HG03342 (cell line): ENCODE measurements at regions not wholly inside any gene's neighbourhood (a gene's known extent, or its start where the extent isn't known, plus 50 kb on each side); places are given as distances from the start of the nearest gene placed in this dataset.
"Not testable (repeated sequence)": the region's sequence is repeated elsewhere in the genome, so short reads cannot be mapped to it uniquely, and the experiment has no call there.

Experiments used
- ATAC-seq: cut with Tn5 transposase; IDR thresholded peaks from one replicate; pipeline ENCODE4 v1.9.1; 2021; ENCODE audit warnings: mild to moderate bottlenecking, moderate library complexity; ENCODE audit not compliant: unreplicated experiment

DNA sequence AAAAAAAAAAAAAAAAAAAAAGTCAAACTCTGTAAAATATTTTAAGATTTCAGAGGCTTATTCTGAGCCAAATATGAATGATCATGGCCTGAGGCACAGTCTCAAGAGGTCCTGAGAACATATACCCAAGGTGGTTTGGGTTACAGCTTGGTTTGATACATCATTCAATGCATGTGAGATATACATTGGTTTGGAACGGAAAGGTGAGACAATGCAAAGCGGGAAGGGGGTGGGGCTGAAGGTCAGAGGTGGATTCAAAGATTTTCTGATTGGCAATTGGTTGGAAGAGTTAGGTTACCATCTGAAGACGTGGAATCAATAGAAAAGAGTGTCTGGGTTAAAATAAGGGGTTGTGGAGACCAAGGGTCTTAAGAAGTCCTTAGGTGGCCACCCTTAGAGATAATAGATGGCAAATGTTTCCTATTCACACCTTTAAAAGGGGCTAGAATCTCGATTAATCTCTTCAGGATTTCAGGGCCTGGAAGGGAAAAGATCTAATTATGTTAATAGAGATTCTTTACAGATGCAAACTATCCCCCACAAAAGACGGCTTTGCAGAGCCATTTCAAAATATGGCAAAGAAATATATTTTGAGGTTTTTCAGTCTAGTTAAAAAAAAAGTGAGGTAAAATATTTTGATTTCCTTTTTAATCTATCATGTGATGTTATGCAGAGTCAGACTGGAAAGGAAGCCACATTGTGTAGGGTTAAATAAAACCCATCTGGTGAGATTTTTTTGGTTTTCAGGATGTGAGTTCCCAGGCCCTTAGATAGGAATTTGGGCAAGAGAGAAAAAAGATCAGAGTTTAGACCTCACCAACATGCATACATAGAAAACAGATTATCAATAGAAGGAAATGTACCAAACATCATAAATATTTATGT, 173.8 kb upstream of the CNOT2 start:
- ATAC-seq: no peak

DNA sequence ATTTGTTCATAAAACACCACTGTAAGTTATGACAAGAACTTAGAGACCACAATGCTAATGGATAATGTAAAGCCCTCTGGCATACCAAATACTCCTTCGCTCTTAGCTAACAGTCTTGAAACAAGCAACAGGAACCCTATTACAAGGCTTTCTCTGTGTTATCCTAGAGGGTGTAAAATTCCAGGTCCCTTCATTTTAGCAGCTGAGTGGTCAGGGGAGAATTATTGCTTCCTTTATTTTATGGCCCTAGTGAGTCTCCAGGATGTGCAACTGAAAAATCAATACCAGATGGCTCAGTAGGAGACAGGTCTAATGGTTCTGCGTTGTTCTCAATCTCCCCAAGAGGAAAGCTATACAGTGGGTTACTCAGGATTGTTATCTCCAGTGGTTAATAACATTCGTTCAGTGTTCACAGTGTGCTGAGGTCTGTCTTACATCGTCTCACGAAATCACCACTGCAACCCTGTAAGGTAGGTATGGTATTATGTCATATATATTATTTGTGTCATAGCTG, 172.7 kb upstream of the CNOT2 start:
- no peak for ATAC-seq

DNA sequence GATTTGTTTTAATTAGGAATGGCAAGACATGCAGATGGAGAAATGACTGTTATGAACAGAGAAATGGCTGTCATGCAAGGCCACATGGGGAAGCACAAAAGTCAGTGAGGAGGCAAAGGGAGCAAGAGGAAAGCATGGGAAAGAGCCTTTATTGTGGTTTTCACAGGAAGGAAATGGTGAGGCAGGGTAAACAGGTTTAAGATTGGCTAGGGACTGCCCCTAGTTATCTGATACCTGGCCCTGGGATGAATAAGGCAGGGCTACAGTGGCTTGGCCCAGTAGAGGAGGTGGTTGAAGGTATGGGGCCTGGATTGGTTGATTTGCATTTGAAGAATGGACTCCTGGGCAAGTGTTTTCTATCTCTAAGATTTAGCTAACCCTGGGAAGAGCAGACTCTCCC, 168.7 kb upstream of the CNOT2 start:
- no peak for ATAC-seq

DNA sequence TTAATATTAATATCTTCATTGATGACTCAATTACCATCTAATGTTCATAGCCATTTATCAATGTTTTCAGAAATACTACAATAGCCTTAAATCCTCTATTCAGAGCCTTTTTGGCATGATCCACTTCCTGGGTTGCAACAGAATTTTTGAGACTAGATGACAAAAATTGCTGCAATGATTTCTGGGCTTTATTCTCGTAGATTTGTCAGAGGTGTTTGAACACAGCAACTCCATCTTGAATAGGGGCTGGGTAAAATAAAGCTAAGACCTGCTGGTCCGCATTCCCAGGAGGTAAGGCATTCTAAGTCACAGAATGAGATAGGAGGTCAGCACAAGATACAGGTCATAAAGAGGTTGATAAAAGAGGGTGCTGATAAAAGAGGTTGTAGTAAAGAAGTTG, 165.8 kb upstream of the CNOT2 start:
- ATAC-seq: no peak

DNA sequence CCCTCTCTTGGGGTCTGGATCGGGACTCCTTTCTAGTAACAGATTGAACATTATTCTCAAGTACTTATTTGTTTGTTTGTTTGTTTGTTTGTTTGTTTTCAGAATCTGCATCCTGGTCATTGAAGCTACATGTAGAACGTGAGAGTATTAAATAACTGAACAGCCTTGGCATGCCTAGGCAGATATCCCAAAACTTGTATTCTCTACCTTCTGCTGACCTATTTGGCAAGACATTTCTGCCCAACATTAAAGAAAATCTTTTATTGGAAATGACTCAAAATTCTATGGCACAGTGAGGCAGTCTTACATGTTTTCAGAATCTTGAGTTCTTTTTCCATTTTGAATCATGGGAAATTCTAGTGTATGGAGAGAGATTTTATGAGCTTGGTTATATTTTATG, 165.1 kb upstream of the CNOT2 start:
- ATAC-seq: no peak

DNA sequence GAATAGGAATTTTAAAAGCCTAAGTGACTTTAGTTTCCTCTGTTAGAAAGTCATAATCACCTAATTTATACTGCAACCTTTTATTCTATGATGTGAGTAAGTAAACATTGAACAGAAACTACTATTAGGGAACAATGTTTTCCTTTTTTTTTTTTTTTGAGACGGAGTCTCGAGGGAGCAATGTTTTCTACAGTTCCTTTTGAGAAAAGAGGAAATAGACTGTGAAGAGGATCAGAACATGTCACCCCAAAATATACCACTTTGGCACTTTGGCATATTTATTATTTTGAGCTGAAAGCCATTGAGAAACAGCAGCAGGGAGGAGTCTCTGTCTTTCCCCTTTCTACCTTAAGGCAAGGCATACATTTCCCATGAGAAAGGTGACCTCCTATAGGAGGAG, 162.7 kb upstream of the CNOT2 start:
- no peak for ATAC-seq

DNA sequence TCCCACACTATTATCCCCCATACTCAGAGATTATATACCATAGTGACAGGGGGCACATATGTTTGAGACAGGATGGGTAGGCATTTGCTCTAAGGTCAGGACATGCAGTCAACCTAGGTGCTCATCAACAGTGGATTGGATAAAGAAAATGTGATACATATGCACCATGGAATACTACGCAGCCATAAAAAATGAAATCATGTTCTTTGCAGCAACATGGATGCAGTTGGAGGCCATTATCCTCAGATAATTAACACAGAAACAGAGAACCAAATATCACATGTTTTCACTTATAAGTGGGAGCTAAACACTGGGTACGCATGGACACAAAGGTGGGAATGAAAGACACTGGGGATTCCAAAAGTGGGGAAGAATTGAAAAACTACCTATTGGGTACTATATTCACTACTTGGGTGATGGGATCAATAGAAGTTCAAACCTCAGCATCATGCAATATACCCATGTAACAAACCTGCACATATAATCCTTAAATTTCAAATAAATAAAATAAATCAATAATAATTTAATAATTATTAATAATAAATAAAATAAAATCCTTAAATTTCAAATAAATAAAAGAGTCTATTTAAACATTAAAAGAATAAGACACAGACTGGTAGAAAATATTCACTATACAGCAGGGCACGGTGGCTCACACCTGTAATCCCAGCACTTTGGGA, 160.1 kb upstream of the CNOT2 start:
- ATAC-seq: no peak

DNA sequence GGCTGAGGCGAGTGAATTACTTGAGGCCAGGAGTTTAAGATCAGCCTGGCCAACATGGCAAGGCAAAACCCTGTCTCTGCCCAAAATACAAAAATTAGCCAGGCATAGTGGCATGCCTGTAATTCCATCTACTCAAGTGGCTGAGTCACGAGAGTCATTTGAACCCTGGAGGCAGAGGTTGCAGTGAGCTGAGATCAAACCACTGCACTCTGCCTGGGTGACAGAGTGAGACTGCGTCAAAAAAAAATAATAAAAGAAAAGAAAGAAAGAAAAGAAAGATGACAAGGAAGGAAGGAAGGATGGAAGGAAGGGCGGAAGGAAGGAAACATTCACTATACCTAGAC, 159.6 kb upstream of the CNOT2 start:
- no peak for ATAC-seq

DNA sequence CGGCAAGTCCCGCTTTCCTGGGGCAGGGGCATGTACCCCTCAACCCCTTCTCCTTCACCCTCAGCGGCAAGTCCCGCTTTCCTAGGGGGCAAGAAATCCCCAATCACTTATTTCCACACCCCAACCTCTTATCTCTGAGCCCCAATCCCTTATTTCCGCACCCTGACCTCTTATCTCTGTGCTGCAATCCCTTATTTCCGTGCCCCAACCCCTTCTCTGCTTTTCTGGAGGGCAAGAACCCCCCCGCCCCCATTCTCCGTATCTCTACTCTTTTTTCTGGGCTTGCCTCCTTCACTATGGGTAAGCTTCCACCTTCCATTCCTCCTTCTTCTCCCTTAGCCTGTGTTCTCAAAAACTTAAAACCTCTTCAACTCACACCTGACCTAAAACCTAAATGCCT, 156.9 kb upstream of the CNOT2 start:
- not testable (repeated sequence) for ATAC-seq

DNA sequence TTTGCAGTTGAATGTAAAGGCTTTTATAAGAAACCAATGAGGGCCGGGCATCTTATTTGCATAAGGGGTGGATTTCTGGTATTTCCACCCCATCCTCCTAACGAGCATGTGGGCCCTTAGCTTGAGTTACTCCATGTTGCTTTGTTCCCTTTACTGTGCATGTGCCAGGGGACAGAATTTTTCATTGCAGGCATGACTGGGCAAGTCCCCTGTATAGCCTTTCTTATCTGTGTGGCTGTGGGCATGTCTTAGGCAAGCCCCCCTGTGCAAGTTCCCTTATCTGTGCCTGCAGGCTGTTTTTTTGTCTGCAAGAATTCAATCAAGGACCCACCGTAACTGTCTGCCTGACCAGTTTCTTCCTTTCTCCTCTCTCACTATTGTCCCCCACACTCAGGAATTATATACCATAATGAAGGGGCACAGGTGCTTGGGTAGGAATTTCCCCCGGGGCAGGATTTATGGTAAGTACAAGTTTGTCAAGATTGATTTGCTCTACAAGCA, 152.2 kb upstream of the CNOT2 start:
- no peak for ATAC-seq

DNA sequence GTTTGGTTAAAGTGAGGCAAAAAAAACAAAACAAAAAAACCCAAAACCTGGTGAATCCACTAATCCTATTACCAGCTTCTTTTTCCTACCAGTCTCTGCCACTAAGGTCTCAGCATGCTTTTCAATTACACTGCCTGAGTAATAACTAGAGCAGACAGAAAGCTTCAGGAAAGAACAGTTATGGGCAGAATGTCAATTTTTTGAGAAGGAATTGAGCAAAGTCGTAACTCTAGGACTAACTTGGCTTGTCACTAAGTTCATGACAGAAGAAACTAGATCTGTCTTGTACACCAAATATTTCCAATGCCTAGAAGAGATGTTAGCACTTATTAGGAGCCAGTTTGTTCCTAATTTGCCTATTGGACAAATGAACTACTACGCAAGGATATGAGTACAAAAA, 148.8 kb upstream of the CNOT2 start:
- no peak for ATAC-seq

DNA sequence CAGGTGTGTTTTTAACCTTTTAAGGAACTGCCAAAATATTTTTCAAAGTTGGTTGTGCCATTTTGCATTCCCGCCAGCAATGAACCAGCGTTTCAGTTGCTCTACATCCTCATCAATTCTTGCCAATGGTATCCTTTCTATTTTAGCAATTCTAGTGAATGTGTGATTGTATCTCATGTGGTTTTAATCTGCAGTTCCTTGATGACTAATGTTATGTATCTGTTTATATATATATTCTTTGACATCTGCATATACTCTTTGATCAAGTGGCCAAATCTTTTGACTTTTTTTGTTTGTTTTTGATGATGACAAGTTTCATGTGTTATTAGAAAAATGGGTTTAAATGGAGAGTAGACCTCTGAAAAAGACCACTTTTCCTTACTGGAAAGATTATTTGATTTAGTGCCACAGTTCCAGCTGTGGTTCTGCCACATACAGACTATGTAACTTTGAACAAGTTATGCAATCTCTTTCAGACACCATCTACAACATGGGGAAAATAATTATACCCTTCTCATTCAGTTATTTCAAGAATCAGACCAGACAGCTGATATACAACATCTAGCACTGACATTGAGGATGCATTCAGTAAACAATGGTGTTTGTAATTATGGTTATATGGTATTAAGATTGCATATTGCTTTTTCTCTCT, 146.3 kb upstream of the CNOT2 start:
- ATAC-seq: no peak

DNA sequence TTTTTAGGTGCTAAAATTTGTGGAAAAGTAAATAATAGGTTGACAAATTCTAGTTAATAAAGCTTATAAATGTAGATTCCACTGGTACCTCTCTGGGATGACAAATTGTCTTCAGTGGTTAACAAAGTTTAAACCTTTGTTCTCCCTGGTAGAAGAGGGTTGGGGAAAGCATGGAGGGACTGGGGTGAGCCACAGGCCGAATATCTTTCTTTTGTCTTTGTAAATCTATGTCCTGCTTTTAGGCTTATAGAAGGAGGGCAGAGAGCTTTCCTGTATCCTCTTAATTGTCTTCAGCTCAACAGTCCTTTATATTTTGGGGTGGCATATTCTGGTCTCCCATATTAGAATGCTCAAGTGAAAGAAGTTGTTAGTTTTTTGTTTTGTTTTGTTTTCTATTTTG, 142.2 kb upstream of the CNOT2 start:
- no peak for ATAC-seq

DNA sequence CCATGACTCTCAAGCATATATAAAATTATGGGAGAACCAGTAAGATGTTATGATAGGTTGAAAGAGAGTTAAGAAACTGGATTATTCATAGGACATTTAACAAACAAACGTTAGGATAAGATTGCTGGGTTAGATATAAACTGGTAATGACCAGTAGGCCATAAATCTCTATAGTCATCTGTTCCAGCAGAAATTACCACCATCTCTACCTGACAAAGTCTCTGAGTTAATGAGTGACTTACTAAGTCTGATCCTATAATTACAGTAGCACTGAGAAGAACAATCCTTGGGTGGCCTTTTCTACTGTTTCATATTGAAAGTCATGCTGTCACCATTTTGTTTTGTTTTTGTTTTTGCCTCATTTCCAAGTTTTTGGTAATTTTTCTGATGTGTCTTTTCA, 136.9 kb upstream of the CNOT2 start:
- no peak for ATAC-seq

DNA sequence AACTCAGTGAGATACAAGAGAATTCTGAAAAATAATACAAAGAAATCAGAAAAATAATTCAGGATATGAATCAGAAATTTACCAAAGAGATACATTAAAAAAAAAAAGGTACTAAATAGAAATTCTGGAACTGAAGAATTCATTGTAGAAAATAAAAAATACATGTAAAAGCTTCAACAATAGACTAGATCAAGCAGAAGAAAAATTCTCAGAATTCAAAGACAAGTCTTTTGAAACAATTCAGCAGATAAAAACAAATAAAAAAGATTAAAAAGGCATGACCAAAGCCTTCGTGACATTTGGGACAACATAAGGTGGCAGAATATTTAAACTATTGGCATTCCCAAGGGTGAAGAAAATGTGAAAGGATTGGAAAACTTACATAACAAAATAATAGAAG, 133.1 kb upstream of the CNOT2 start:
- no peak for ATAC-seq

DNA sequence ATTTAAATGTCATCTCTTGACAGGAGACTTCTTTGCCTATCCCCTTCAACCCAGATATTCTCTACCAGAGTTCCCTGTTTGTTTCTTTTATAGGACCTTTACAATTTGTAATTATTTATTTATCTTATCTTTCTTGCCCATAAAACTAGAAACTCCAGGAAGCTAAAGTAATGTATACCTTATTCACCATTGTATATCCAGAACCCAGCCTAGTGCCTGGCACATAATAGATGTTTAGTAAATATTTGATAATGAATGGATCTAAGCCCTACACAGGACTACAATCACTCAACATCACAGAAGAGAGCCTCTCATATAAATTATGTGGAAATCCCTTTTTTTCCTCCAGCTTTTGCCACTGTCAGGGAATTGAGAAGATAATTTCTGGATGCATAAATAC, 125.6 kb upstream of the CNOT2 start:
- ATAC-seq: no peak

DNA sequence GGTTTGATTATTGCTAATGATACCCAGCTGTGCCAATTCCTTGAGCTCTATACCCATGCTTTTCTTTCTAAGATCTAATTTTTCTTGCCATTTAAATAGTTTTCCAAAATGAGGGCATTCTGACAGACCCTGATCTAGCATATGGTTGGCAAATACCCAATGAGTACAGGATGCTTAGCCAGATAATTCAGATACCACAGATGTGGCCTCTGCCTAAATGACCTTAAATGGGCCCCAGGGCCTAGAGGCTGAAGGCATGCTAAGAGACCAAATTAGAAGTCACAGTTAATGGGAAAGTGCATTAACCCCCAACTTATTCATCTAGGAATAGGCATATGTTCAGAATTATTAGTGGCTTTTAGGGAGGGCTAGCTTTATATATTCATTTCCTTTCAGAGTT, 122.3 kb upstream of the CNOT2 start:
- ATAC-seq: no peak

DNA sequence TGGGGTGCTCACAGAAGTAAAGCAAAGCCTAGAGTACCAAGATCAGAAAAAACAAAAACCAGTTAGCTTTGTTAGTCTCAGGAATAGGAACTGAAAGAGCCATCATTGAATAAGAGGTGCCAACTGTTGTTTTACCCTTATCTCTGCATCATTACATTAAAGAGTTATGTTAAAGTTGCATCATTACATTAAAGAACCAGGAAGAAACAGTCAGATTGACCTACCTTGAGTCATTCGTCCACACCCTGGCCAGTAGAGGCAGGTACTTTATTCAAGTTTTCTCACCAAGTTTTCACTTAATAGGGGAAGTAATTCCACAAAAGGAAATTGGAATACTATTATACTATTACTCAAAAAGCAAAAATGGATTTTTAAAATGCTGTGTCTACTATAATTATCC, 121.7 kb upstream of the CNOT2 start:
- no peak for ATAC-seq

DNA sequence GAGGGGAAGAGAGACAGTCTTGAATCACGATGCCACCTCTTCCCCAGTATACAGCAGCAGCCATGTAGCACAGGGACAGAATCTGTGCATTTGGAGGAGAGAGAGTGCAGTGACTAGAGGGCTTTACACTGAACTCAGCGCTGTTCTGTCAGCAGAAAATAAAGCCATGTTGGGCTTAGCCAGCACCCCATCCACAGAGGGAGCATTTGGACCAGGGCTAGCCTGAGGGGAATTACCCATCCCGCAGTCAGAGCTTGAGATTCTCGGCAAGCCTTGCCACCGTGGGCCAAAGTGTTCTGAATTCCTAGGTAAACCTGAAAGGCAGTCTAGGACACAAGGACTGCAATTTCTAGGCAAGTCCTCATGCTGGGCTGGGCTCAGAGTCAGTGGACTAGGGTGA, 120.4 kb upstream of the CNOT2 start:
- no peak for ATAC-seq

DNA sequence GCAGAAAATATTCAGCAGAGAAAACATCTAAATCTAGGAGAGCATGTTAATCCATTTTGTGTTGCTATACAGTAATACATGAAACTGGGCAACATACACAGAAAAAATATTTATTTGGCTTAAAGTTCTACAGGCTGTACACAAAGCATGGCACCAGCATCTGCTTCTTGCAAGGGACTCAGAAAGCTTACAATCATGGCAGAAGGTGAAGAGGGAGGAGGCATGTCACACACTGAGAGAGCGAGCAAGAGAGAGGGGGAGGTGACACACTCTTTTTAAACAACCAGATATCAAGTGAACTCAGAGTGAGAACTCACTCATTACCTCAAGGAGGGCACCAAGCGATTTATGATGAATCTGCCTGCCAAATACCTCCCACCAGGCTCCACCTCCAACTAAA, 94.2 kb upstream of the CNOT2 start:
- ATAC-seq: no peak

DNA sequence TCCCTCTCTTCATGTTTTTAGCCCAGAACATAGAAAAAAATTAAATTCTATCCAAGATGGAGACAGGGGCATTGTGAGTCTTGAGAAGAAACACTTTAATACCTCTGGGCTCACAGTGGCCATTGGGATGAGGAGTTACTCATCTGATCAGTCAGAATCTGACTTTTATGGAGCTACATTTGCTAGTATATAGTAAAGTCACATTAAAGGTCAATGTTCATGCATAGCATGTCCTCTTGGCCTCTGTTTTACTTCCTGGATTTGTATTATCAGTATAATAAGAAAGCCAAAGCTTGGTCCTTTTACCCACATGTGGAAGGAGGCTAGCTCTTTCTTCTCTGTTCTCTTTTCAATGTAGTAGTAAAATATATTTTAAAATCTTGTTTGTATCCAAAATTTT, 93.6 kb upstream of the CNOT2 start:
- ATAC-seq: no peak

DNA sequence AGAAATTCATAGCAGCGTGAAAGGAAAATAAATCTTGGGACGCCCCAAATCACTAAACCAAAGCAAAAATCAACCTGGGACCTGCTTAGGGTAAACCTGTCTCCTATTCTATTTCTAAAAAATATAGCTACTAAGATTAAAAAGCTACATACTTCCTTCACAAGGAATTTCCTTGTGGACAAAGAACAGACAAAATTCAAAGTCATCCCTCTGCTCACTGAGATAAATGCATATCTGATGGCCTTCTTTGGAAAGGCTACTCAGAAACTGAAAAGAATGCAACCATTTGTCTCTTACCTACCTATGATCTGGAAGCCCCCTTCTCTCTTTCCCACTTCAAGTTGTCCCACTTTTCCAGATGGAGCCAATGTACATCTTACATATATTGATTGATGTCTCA, 93.0 kb upstream of the CNOT2 start:
- ATAC-seq: no peak
